Kidney capillary endothelial cell (primary cell): ENCODE measurements at regions not wholly inside any gene's neighbourhood (a gene's known extent, or its start where the extent isn't known, plus 50 kb on each side); places are given as distances from the start of the nearest gene placed in this dataset.
"Not testable (repeated sequence)": the region's sequence is repeated elsewhere in the genome, so short reads cannot be mapped to it uniquely, and the experiment has no call there.

Source experiments
- DNase-seq: peaks from one replicate; pipeline ENCODE4 v3.0.0-alpha.2; 2018; ENCODE audit warnings: low spot score

DNA sequence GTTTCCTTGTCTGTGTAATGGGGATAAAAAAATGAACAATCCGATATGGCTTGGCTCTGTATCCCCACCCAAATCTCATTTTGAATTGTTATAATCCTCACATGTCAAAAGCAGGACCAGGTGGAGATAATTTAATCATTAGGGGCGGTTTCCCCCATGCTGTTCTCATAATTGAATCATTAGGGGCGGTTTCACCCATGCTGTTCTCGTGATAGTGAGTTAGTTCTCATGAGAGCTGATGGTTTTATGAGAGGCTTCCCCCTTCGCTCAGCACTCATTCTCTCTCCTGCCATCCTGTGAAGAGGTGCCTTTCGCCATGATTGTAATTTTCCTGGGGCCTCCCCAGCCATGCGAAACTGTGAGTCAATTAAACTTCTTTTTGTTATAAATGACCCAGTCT lies 633.5 kb downstream of the RAPGEF2 start:
- no peak for DNase-seq

GRCh38 chr4:159743971-159744370 lies 641.1 kb downstream of the RAPGEF2 start:
- DNase-seq = no peak

- no peak for DNase-seq
Observed at GRCh38 chr4:159747983-159748382, 645.1 kb downstream of the RAPGEF2 start.

- no peak for DNase-seq
Observed at GRCh38 chr4:159748834-159749444, 646.1 kb downstream of the RAPGEF2 start.

DNA sequence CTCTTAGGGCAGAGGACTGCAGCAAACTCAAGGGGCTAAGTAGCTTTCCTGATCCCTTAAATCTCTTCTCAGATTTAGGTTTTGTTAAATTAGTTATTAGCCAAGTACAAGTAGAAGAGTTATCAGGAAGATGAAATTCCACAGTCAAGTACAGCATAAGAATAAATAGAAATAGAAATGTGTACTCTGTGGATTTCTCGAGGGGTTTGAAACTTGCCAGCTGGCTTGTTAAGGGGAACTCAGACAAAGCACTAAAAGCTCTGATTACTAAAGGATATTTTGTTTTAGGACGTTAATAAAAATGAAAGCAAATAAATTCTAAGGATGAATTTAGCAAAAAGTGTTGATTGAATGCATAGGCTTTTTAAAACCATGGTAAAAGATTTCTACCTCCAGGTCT lies 654.6 kb downstream of the RAPGEF2 start:
- DNase-seq = no peak

- no peak for DNase-seq
Observed at GRCh38 chr4:159758061-159758460, 655.2 kb downstream of the RAPGEF2 start.

DNA sequence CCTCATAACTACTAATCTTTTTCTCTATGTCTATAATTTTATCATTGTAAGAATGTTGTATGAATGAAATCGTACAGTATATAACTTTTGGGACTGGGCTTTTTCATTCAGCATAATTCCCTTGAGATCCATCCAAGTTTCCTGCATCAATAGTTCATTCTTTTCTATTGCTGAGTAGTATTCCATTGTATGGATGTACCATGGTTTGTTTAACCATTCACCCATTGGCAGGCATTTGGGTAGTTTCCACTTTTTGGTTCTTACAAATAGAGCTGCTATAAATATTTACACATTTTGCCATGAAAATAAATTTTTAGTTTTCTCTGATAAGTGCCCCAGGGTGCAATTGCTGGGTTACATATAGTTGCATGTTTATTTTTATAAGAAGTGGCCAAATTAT lies 659.8 kb downstream of the RAPGEF2 start:
- DNase-seq = no peak

DNA sequence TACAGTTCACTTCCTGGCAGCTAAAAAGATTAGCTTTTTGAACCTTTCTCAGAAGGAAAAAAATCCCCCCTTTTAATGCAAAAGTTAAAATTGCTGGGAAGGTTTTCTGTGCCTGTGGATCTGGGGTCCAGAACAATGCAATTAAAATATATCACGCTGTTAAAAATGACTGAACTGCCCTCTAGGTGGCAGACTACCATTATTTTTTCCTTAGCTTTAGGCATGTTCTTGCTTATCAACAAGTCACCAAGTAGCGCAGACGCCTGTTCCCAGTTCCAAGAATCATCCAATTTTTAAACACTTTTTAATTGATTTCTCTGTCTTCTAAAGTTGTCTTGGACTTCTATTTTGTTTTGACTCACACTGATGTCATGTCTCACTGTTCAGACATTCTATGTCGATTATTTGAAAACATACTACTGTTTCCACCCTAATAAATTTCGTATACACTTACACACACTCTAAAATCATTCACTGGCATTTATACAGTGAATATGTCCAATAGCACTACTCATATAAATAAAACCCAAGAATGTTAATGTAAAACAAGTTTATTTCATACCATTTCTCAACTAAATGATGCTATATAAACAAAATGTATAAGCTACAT lies 661.6 kb downstream of the RAPGEF2 start:
- DNase-seq = peak; percentile 45

DNA sequence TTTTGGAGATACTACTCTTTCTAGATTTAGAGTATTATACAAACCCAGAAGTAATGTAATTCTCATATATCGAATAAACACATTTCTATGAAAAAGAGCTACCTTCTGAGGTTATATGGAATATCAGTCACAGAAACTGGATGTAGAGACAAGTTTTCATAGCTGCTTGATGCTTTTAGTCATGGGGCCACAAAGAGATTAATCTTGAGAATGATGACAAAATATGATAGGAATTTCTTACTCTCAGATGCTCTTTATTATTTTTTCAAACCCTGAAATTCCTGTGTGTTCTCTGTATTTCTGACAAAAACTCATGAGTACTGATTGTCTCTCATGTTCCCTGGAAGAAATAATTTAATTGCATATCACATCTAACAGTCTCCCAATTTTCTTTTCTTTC lies 662.5 kb downstream of the RAPGEF2 start:
- no peak for DNase-seq

DNA sequence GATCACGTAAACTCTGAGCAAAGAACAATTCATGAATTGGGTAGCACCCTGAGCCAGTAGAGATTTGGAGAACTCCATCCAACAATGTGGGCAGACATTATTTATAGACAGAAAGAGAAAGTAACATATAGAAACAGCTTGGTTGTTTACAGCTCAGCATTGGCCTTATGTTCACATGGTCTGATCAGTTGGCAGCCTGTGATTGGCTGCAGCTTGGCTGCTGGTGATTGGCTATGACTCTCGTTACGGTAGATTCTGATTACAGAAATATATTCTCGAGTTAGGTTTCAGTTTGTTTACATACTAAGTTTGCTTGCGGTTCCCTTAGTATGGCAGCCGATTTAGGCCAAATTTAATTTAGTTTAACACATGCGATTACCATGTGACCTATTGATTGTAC lies 663.4 kb downstream of the RAPGEF2 start:
- no peak for DNase-seq

- DNase-seq = no peak
Observed at GRCh38 chr4:159767406-159767805, 664.5 kb downstream of the RAPGEF2 start.

DNA sequence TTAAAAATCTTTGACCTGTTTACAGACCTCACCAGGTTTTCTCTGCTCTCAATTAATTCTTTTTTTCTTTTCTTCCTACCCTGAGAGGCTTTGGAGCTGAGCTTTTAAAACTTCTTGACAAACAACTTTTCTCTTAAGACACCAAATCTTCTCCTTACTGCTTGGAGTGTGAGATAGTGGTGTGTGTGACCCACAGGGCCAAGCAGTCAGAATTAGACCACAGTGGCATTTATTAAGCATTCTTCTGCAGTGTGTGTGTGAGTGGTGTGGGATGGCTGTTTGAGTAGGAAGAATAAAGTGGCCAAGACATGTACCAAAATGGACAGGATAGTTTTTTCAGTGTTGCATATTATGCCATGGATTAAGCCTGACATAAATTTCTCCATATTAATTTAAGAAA lies 665.1 kb downstream of the RAPGEF2 start:
- DNase-seq = no peak

- DNase-seq = no peak
Observed at GRCh38 chr4:159770401-159770800, 667.5 kb downstream of the RAPGEF2 start.

DNA sequence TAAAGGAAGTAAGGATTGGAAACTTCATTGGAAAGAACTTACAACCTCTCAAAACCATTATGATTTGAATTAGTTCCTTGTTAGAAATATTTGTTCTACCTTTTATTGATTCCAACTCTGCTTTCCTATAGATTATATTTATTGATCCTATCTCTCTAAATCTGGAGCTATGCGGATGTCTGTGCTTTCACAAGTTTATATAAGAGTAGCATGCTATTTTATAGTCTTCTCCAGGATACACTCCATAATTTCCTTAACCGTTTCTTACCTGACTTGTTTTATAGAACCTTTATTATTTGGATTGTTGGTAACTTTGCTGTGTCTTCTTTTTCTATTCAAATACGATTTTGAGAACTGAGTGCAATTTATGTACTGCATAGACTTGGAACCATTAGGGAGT lies 668.1 kb downstream of the RAPGEF2 start:
- no peak for DNase-seq

DNA sequence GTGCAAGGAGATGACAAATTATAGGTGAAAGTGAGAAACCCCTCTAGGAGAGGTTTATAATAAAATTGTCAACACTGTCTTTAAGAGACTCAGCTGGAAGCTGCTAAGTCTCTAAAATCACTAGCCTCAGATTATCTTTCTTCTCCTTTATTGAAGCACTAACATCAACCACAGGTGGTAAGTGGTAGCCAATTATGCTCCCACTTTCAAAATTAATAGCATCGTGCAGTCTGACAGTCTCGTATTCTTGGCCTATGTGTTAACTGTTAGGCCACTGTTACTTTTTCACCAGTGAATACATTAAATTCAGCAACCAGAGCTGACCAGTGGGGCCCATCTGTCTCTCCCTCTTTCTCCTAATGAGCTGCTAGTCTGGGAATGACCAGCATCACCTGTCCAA lies 674.1 kb downstream of the RAPGEF2 start:
- no peak for DNase-seq

DNA sequence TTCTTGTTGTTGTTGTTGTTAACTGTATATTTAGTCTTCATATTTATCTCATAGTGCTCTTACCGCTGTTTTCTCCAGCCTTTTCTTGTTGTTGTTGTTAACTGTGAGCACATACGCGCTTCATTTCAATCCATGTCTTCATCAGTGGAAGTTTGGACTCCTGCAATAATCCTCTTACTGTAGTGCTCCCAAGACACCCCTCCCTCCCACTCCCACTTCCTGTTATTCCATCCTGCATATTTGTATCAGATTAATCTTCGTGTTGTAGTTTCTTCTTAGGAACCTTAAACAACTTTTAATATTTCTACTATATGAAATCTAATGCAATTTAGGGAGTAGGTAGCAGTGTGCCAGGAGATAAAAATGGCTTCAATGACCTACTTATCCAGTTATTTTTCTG lies 674.8 kb downstream of the RAPGEF2 start:
- DNase-seq = no peak

- no peak for DNase-seq
Observed at GRCh38 chr4:159778298-159778697, 675.4 kb downstream of the RAPGEF2 start.

DNA sequence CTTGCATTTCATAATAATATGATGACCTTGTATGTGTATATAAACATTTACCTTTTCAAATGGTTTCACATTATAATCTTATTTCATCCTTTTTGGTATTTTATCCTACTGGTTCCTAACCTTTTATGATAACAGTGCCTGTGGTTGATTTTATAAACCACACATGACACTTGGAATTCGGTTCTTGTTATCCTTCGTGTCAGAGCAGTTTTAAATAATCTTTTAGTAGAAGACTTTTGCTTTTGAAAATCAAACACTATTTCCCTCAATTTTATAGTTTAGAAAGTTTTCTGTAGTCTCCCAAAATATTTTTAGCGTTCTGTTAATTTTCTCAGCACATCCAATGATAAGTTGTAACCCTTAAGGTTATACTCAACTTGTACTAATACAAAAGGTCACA lies 676.8 kb downstream of the RAPGEF2 start:
- no peak for DNase-seq

DNA sequence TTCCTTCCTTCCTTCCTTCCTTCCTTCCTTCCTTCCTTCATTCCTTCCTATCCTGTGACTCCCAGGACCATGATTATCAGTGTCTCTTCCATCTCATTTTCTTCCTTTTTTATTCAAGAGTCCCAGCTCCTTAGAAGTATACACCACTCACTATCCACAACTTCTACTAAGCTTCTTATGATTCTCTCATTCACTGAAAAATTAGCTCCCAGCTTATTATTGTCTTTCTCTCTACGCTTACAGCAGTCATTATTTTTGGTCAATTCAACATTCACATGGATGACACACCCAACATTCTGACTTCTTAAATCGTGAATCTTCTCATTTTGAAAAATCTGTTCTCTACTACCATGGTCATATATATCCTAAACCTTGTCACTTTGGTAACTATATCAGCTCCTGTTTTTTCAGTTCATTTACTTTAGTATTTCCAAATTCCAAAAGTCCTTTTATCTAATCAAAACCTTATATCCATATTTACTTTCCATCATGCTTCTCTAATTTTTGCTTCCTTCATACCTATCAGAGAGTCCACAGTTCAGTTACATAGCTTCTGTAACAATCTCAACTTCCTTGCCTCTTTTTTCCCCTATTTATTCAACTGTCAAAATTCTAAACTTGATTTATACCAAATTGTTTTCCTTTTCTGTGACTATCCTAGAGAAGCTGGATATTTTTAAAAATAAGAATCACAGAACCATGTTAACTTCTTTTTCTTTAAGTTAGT lies 677.5 kb downstream of the RAPGEF2 start:
- no peak for DNase-seq

GRCh38 chr4:159787901-159788300 lies 685.0 kb downstream of the RAPGEF2 start:
- DNase-seq = no peak

- no peak for DNase-seq
Observed at GRCh38 chr4:159791334-159791733, 688.5 kb downstream of the RAPGEF2 start.

DNA sequence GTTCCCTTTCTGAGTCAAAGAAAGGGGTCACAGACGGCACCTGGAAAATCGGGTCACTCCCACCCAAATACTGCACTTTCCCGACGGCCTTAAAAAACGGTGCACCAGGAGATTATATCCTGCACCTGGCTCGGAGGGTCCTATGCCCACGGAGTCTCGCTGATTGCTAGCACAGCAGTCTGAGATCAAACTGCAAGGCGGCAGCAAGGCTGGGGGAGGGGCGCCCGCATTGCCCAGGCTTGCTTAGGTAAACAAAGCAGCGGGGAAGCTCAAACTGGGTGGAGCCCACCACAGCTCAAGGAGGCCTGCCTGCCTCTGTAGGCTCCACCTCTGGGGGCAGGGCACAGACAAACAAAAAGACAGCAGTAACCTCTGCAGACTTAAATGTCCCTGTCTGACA lies 701.7 kb downstream of the RAPGEF2 start:
- not testable (repeated sequence) for DNase-seq

GRCh38 chr4:159823743-159824142 lies 720.9 kb downstream of the RAPGEF2 start:
- no peak for DNase-seq

DNA sequence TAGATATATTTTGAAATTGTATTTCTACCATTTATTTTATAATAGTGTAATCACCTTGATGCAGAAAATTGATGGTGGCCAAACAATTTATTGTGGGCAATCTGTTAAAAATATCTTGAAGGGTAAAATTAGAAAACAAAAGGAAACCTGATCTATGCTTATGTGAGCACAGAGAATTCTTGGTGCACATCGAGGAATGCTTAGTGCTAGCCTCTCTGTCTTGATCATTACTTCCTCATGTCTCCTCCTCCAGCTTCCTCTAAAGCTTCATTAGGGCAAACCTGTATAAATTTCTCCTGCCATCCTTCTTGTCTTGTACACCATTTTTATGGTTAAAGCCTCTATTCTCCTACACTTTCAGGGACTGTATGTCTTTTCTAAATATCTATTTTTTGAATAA lies 725.8 kb downstream of the RAPGEF2 start:
- DNase-seq = no peak
